K562 (cell line): ENCODE measurements at regions not wholly inside any gene's neighbourhood (a gene's known extent, or its start where the extent isn't known, plus 50 kb on each side); places are given as distances from the start of the nearest gene placed in this dataset.

ENCODE experiments used
- ATAC-seq: fragments of 200-7000 bp; cut with Tn5 transposase; 3 replicates; pipeline ENCODE4 v1.9.1; 2020; ENCODE audit warnings: moderate library complexity
- BruUV-seq: library from RNA; stranded (reverse); fragments of 400-500 nt; replicated peaks from 2 replicates; lab custom pipeline; 2021; lab: Mats Ljungman, UMichigan
- CTCF ChIA-PET: fragments of 300-600 bp; formaldehyde crosslinking; extraction: SDS; loops from one replicate; lab custom pipeline; 2021; ENCODE audit warnings: low intra/inter-chr PET ratio; lab: Yijun Ruan, JAX
- POLR2A ChIA-PET: fragments of 300-600, 350-650 bp; sonication (Branson Sonifier 250); formaldehyde crosslinking; extraction: SDS; loops from one replicate; lab custom pipeline; 2021; ENCODE audit warnings: antibody characterized with exemption, inconsistent platforms; lab: Yijun Ruan, JAX
- DNase-seq, 4 experiments: peaks; one replicate each; pipeline versions ENCODE4 v3.0.0 to v3.0.0-alpha.2; 2011 to 2018; ENCODE audit warnings: low spot score in 3 of 4, mixed read lengths in 3 of 4; ENCODE audit errors: extremely low read depth in 1 of 4
- FAIRE-seq: peaks from 2 replicates; lab custom pipeline; 2011; peaks lifted over from hg19 to GRCh38; lab: Jason Lieb, UNC
- H2AFZ ChIP-seq: 2 replicates; pipeline ENCODE4 v1.6.0; 2011; ENCODE audit warnings: low read depth, low read length, control low read depth, inconsistent platforms
- H3K27ac ChIP-seq: fragments of 200-600 bp; 3 replicates; pipeline ENCODE4 v1.8.0; 2011; ENCODE audit warnings: low read depth, mild to moderate bottlenecking, control low read depth, inconsistent platforms, low read length, moderate library complexity, mixed read lengths; ENCODE audit errors: extremely low read depth
- H3K27me3 ChIP-seq, 2 experiments: fragments of 300-600 bp in 1 of 2; 2 replicates in 1 of 2; 3 replicates in 1 of 2; pipeline versions ENCODE4 v1.6.0 to v1.8.0; 2011; ENCODE audit warnings: inconsistent platforms in 2 of 2, low read length in 2 of 2, mild to moderate bottlenecking in 1 of 2, mixed read lengths in 1 of 2, moderate library complexity in 1 of 2; ENCODE audit not compliant: control insufficient read depth in 2 of 2, insufficient read depth in 2 of 2
- H3K36me3 ChIP-seq: fragments of 300-600 bp; 3 replicates; pipeline ENCODE4 v1.8.0; 2011; ENCODE audit warnings: mild to moderate bottlenecking, low read length, inconsistent platforms; ENCODE audit not compliant: control insufficient read depth, insufficient read depth
- H3K4me1 ChIP-seq, 2 experiments: fragments of 200-600 bp in 1 of 2; replicated peaks in 1 of 2; 2 replicates in 1 of 2; 3 replicates in 1 of 2; pipeline versions ENCODE4 v1.5.1 to v1.8.0; 2011; ENCODE audit warnings: inconsistent platforms in 2 of 2, low read length in 2 of 2, mild to moderate bottlenecking in 1 of 2, mixed read lengths in 1 of 2, moderate library complexity in 1 of 2; ENCODE audit not compliant: control insufficient read depth in 2 of 2, insufficient read depth in 2 of 2
- H3K4me2 ChIP-seq: 2 replicates; pipeline ENCODE4 v1.6.1; 2011; ENCODE audit warnings: low read length, control low read depth, inconsistent platforms, mixed read lengths; ENCODE audit not compliant: insufficient read depth
- H3K4me3 ChIP-seq: fragments of 200-600 bp; sonication (generic), shearing (Covaris generic); 2 replicates; pipeline ENCODE4 v1.5.1; 2016; ENCODE audit warnings: control low read depth, inconsistent platforms
- H3K79me2 ChIP-seq: fragments of 200-600 bp; 3 replicates; pipeline ENCODE4 v1.8.0; 2011; ENCODE audit warnings: low read length, inconsistent platforms; ENCODE audit not compliant: control insufficient read depth, insufficient read depth
- H3K9ac ChIP-seq, 2 experiments: 2 replicates each; pipeline versions ENCODE4 v1.6.0 to v1.6.1; 2011; ENCODE audit warnings: low read depth in 2 of 2, low read length in 2 of 2, control low read depth in 1 of 2, inconsistent platforms in 1 of 2, mild to moderate bottlenecking in 1 of 2, mixed read lengths in 1 of 2; ENCODE audit not compliant: insufficient read depth in 1 of 2
- H3K9me1 ChIP-seq: one replicate; pipeline ENCODE4 v1.6.0; 2011; ENCODE audit warnings: inconsistent platforms, mild to moderate bottlenecking, low read length, moderate library complexity; ENCODE audit not compliant: control insufficient read depth, insufficient read depth
- H3K9me3 ChIP-seq: replicated peaks from 2 replicates; pipeline ENCODE4 v1.5.1; 2011; ENCODE audit warnings: low read depth, low read length, inconsistent platforms; ENCODE audit not compliant: control insufficient read depth, insufficient read depth
- H4K20me1 ChIP-seq: replicated peaks from 2 replicates; pipeline ENCODE4 v1.6.1; 2011; ENCODE audit warnings: low read length, inconsistent platforms, mixed read lengths; ENCODE audit not compliant: control insufficient read depth, insufficient read depth
- HNRNPLL ChIP-seq: fragments of 200-400 bp; formaldehyde crosslinking; IDR thresholded peaks from 2 replicates; pipeline ENCODE4 v1.6.1; 2017; ENCODE audit warnings: low read length, low read depth, mild to moderate bottlenecking; ENCODE audit not compliant: poor library complexity, severe bottlenecking
- MAFF ChIP-seq: IDR thresholded peaks from 2 replicates; pipeline ENCODE4 v1.6.1; 2012; ENCODE audit warnings: low read length, improper control_type of control experiment
- NFE2 ChIP-seq: IDR thresholded peaks from 2 replicates; pipeline ENCODE4 v1.6.1; 2014; ENCODE audit warnings: antibody characterized with exemption, low read depth
- PTBP1 ChIP-seq: fragments of 200-400 bp; formaldehyde crosslinking; IDR thresholded peaks from 2 replicates; pipeline ENCODE4 v1.6.1; 2017; ENCODE audit warnings: low read depth, low read length
- in situ Hi-C: fragments of 300-500 bp; cut with MboI; formaldehyde crosslinking; loops from 4 replicates; pipeline ENCODE4 v1.15.0; 2018; ENCODE audit warnings: inconsistent platforms, mixed read lengths
- intact Hi-C: fragments of 100-400 bp; cut with micrococcal nuclease; formaldehyde crosslinking; loops from 2 replicates; pipeline ENCODE4 v1.14.2; 2022
- TF ChIP-seq, protein P1 (sequence below): sonication (generic); IDR thresholded peaks from 2 replicates; pipeline ENCODE4 v1.6.1; 2016
- TF ChIP-seq, protein P2 (sequence below): sonication (generic); formaldehyde crosslinking; IDR thresholded peaks from 2 replicates; pipeline ENCODE4 v1.8.0; 2022; ENCODE audit warnings: mild to moderate bottlenecking, missing genetic modification reagents

DNA sequence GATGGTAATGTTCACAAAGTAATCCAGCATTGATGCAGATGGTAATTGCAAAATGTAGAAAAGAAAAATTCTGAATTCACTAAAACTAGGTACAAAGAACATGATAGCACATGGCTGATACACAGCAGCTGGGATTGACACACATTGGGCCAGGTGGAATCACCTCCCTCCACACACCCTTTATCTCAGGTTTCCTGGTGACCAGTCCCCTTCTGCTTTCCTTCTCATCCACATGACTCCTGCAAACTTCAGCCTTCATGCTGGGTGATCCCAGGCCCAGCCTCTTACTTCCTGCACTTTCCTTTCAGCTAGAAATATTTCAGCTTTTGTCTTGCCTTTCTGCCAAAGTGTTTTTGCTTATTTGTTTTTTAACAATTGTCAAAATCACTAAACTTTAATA is 246.9 kb downstream of the LNPK start:
- intact Hi-C loops: no loop called here

More for the DNA sequence above, 246.9 kb downstream of the LNPK start:
- FAIRE-seq: no peak
- peaks cover 3 to 8% of the 10 kb centered on the region in 2 experiments; a peak in 3 of 5 replicates for H3K27me3 ChIP-seq
- TF ChIP-seq, protein P1, sequence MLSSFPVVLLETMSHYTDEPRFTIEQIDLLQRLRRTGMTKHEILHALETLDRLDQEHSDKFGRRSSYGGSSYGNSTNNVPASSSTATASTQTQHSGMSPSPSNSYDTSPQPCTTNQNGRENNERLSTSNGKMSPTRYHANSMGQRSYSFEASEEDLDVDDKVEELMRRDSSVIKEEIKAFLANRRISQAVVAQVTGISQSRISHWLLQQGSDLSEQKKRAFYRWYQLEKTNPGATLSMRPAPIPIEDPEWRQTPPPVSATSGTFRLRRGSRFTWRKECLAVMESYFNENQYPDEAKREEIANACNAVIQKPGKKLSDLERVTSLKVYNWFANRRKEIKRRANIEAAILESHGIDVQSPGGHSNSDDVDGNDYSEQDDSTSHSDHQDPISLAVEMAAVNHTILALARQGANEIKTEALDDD: no peak
- TF ChIP-seq HNRNPLL: no peak
- TF ChIP-seq MAFF: no peak
- TF ChIP-seq, protein P2, sequence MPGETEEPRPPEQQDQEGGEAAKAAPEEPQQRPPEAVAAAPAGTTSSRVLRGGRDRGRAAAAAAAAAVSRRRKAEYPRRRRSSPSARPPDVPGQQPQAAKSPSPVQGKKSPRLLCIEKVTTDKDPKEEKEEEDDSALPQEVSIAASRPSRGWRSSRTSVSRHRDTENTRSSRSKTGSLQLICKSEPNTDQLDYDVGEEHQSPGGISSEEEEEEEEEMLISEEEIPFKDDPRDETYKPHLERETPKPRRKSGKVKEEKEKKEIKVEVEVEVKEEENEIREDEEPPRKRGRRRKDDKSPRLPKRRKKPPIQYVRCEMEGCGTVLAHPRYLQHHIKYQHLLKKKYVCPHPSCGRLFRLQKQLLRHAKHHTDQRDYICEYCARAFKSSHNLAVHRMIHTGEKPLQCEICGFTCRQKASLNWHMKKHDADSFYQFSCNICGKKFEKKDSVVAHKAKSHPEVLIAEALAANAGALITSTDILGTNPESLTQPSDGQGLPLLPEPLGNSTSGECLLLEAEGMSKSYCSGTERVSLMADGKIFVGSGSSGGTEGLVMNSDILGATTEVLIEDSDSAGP (CRISPR knock-in tag): no peak
- TF ChIP-seq PTBP1: no peak
- no peak for TF ChIP-seq NFE2
- TF ChIP-seq, all 486 proteins: peak for 0
- Histone ChIP-seq H3K27ac (no peak overlapping the region), H4K20me1 (no peaks in the 10 kb centered on the region), H3K4me1 (no peaks in the 10 kb centered on the region), H3K79me2 (no peaks in the 10 kb centered on the region), H3K9me1 (no peaks in the 10 kb centered on the region), H3K9ac (no peak overlapping the region), H3K4me3 (no peak overlapping the region), H2AFZ (no peak overlapping the region), H3K36me3 (no peaks in the 10 kb centered on the region), H3K4me2 (no peak overlapping the region), H3K9me3 (no peaks in the 10 kb centered on the region)
- ATAC-seq (no peak), DNase-seq (no peak)
- in situ Hi-C loops: no loop called here
- ChIA-PET POLR2A (no interaction called here), CTCF (no interaction called here)
- BruUV-seq: no TSS peak
